H9 (cell line): ENCODE measurements at regions not wholly inside any gene's neighbourhood (a gene's known extent, or its start where the extent isn't known, plus 50 kb on each side); places are given as distances from the start of the nearest gene placed in this dataset.

Experiments used
- DNase-seq: peaks from one replicate; pipeline ENCODE4 v3.0.0-alpha.2; 2017
- H2AFZ ChIP-seq: one replicate; pipeline ENCODE4 v1.6.1; 2013; ENCODE audit warnings: mild to moderate bottlenecking, low read length, control low read depth, moderate library complexity
- H2AK5ac ChIP-seq: 2 replicates; pipeline ENCODE4 v1.6.1; 2013; ENCODE audit warnings: low read length, control low read depth, mixed read lengths; ENCODE audit not compliant: insufficient read length
- H2BK120ac ChIP-seq: one replicate; pipeline ENCODE4 v1.6.1; 2013; ENCODE audit warnings: low read depth, mild to moderate bottlenecking, low read length, control low read depth, inconsistent platforms; ENCODE audit not compliant: poor library complexity, severe bottlenecking
- H2BK12ac ChIP-seq: 2 replicates; pipeline ENCODE4 v1.6.1; 2013; ENCODE audit warnings: low read length, control low read depth, mixed read lengths, low read depth; ENCODE audit not compliant: insufficient read length
- H2BK15ac ChIP-seq: 2 replicates; pipeline ENCODE4 v1.6.1; 2013; ENCODE audit warnings: low read depth, low read length, control low read depth
- H2BK20ac ChIP-seq: one replicate; pipeline ENCODE4 v1.6.1; 2013; ENCODE audit warnings: low read depth, mild to moderate bottlenecking, low read length, control low read depth, inconsistent platforms; ENCODE audit not compliant: poor library complexity, severe bottlenecking
- H2BK5ac ChIP-seq: 2 replicates; pipeline ENCODE4 v1.6.1; 2013; ENCODE audit warnings: low read length, control low read depth, mixed read lengths; ENCODE audit not compliant: insufficient read length
- H3K14ac ChIP-seq: 2 replicates; pipeline ENCODE4 v1.6.1; 2013; ENCODE audit warnings: low read length, control low read depth; ENCODE audit not compliant: insufficient read depth
- H3K18ac ChIP-seq: 2 replicates; pipeline ENCODE4 v1.6.1; 2013; ENCODE audit warnings: low read depth, mild to moderate bottlenecking, mixed read lengths, low read length, control low read depth; ENCODE audit not compliant: insufficient read length
- H3K23ac ChIP-seq: 2 replicates; pipeline ENCODE4 v1.6.1; 2013; ENCODE audit warnings: low read length, control low read depth, mixed read lengths, low read depth; ENCODE audit not compliant: insufficient read length
- H3K23me2 ChIP-seq: 2 replicates; pipeline ENCODE4 v1.6.1; 2013; ENCODE audit warnings: low read depth, mild to moderate bottlenecking, mixed read lengths, low read length, control low read depth; ENCODE audit not compliant: insufficient read length, poor library complexity, severe bottlenecking
- H3K27ac ChIP-seq: 2 replicates; pipeline ENCODE4 v1.5.1; 2013; ENCODE audit warnings: low read length, control low read depth, mixed read lengths, low read depth; ENCODE audit not compliant: insufficient read length
- H3K27me3 ChIP-seq: 2 replicates; pipeline ENCODE4 v1.6.1; 2013; ENCODE audit warnings: low read length, control low read depth, inconsistent platforms; ENCODE audit not compliant: insufficient read depth
- H3K4ac ChIP-seq: 2 replicates; pipeline ENCODE4 v1.6.1; 2013; ENCODE audit warnings: low read depth, mild to moderate bottlenecking, control low read depth, inconsistent platforms, low read length, moderate library complexity
- H3K4me1 ChIP-seq: 2 replicates; pipeline ENCODE4 v1.6.1; 2013; ENCODE audit warnings: low read length, control low read depth, inconsistent platforms; ENCODE audit not compliant: insufficient read depth
- H3K4me2 ChIP-seq: 2 replicates; pipeline ENCODE4 v1.6.1; 2013; ENCODE audit warnings: low read length, control low read depth, mixed read lengths; ENCODE audit not compliant: insufficient read length, insufficient read depth
- H3K56ac ChIP-seq: 2 replicates; pipeline ENCODE4 v1.6.1; 2013; ENCODE audit warnings: low read depth, mild to moderate bottlenecking, mixed read lengths, low read length, control low read depth; ENCODE audit not compliant: insufficient read length
- H3K79me1 ChIP-seq: 2 replicates; pipeline ENCODE4 v1.6.1; 2013; ENCODE audit warnings: low read depth, mild to moderate bottlenecking, moderate library complexity, low read length, control low read depth, inconsistent platforms; ENCODE audit not compliant: insufficient read depth, poor library complexity, severe bottlenecking
- H3K79me2 ChIP-seq: 2 replicates; pipeline ENCODE4 v1.6.1; 2013; ENCODE audit warnings: low read length, control low read depth, inconsistent platforms; ENCODE audit not compliant: insufficient read depth
- H3K9ac ChIP-seq: 2 replicates; pipeline ENCODE4 v1.6.1; 2013; ENCODE audit warnings: low read length, control low read depth, mixed read lengths; ENCODE audit not compliant: insufficient read length; ENCODE audit errors: extremely low read depth
- H3K9me3 ChIP-seq: one replicate; pipeline ENCODE4 v1.6.1; 2013; ENCODE audit warnings: low read depth, low read length, inconsistent platforms; ENCODE audit not compliant: control insufficient read depth
- H3T11ph ChIP-seq: one replicate; pipeline ENCODE4 v1.6.1; 2013; ENCODE audit warnings: mild to moderate bottlenecking, low read length, control low read depth, inconsistent platforms
- H4K20me1 ChIP-seq: one replicate; pipeline ENCODE4 v1.6.1; 2013; ENCODE audit not compliant: control insufficient read depth, insufficient read length, insufficient read depth
- H4K5ac ChIP-seq: 2 replicates; pipeline ENCODE4 v1.6.1; 2013; ENCODE audit warnings: low read depth, mild to moderate bottlenecking, mixed read lengths, low read length, control low read depth; ENCODE audit not compliant: insufficient read length
- H4K8ac ChIP-seq: replicated peaks from 2 replicates; pipeline ENCODE4 v1.6.1; 2013; ENCODE audit warnings: low read length, control low read depth, mixed read lengths, low read depth; ENCODE audit not compliant: insufficient read length
- H4K91ac ChIP-seq: 2 replicates; pipeline ENCODE4 v1.6.1; 2013; ENCODE audit warnings: low read depth, mild to moderate bottlenecking, moderate library complexity, mixed read lengths, low read length, control low read depth; ENCODE audit not compliant: insufficient read length
- H3K27ac Mint-ChIP-seq, 3 experiments: 2 replicates in 2 of 3; 3 replicates in 1 of 3; pipeline ENCODE4 v1.8.0; 2020 to 2021; ENCODE audit warnings: mixed read lengths in 3 of 3, mild to moderate bottlenecking in 1 of 3, moderate library complexity in 1 of 3
- H3K27me3 Mint-ChIP-seq: 2 replicates; pipeline ENCODE4 v1.8.0; 2021; ENCODE audit warnings: low read depth, mild to moderate bottlenecking, moderate library complexity, mixed read lengths
- H3K36me3 Mint-ChIP-seq, 3 experiments: 2 replicates in 2 of 3; 3 replicates in 1 of 3; pipeline ENCODE4 v1.8.0; 2020 to 2021; ENCODE audit warnings: low read depth in 3 of 3, mixed read lengths in 3 of 3; ENCODE audit not compliant: insufficient read depth in 1 of 3
- H3K4me1 Mint-ChIP-seq, 2 experiments: 2 replicates each; pipeline ENCODE4 v1.8.0; 2020; ENCODE audit warnings: mixed read lengths in 2 of 2
- H3K4me3 Mint-ChIP-seq, 2 experiments: 2 replicates in 1 of 2; 3 replicates in 1 of 2; pipeline ENCODE4 v1.8.0; 2020 to 2021; ENCODE audit warnings: mild to moderate bottlenecking in 2 of 2, mixed read lengths in 2 of 2, moderate library complexity in 1 of 2
- H3K9me3 Mint-ChIP-seq, 2 experiments: 2 replicates in 1 of 2; 3 replicates in 1 of 2; pipeline ENCODE4 v1.8.0; 2020; ENCODE audit warnings: mild to moderate bottlenecking in 2 of 2, mixed read lengths in 2 of 2, moderate library complexity in 1 of 2
- CTCF ChIP-seq: fragments of 200-600 bp; sonication (generic); conservative IDR thresholded peaks from 3 replicates; pipeline ENCODE4 v1.8.0; 2021; ENCODE audit warnings: antibody characterized with exemption, mild to moderate bottlenecking
- WGBS: extraction: QIAGEN DNeasy Blood & Tissue Kit; methylation state at CpG from one replicate; pipeline ENCODE4 v1.1.7; 2013; ENCODE audit warnings: missing lambda C conversion rate, low lambda C conversion rate, mixed read lengths; ENCODE audit not compliant: insufficient read length; ENCODE audit errors: extremely low coverage; 5-methylcytosine and 5-hydroxymethylcytosine counted together

- DNase-seq, result no peak
Measured at GRCh38 chr15:91522605-91523332, 330.7 kb upstream of the SLCO3A1 start.

More at GRCh38 chr15:91522605-91523332, 330.7 kb upstream of the SLCO3A1 start:
- no peak overlapping the region for H3K14ac ChIP-seq
- H3K4me1 ChIP-seq, result no peaks in the 10 kb centered on the region
- no peak overlapping the region; a peak in 1 of 7 replicates for H3K27ac Mint-ChIP-seq
- no peak overlapping the region for H3K56ac ChIP-seq
- no peak overlapping the region for H2AFZ ChIP-seq
- no peak overlapping the region for H3K9ac ChIP-seq
- peaks cover 4 to 18% (median 4%) of the 10 kb centered on the region in 3 experiments; a peak in 3 of 7 replicates for H3K36me3 Mint-ChIP-seq
- H3K23ac ChIP-seq, result no peak overlapping the region
- H3K79me2 ChIP-seq, result no peaks in the 10 kb centered on the region
- no peaks in the 10 kb centered on the region for H3K9me3 ChIP-seq
- no peak overlapping the region for H3K4me3 Mint-ChIP-seq
- no peak overlapping the region for H4K5ac ChIP-seq
- H3K23me2 ChIP-seq, result no peaks in the 10 kb centered on the region
- no peak overlapping the region for H2BK12ac ChIP-seq
- H2BK15ac ChIP-seq, result no peak overlapping the region
- no peaks in the 10 kb centered on the region for H3K79me1 ChIP-seq
- no CpG with 5 or more reads among the region's 2 CpGs for WGBS
- TF ChIP-seq CTCF, result peak; percentile 70
- no peak overlapping the region for H4K8ac ChIP-seq
- no peaks in the 10 kb centered on the region for H3K27me3 ChIP-seq
- H2BK120ac ChIP-seq, result no peak overlapping the region
- no peak overlapping the region for H4K91ac ChIP-seq
- no peak overlapping the region for H3K4me2 ChIP-seq
- no peak overlapping the region for H2BK5ac ChIP-seq
- H2AK5ac ChIP-seq, result no peak overlapping the region
- H3K4me1 Mint-ChIP-seq, result peaks cover 0 to 9% of the 10 kb centered on the region in 2 experiments; a peak in 2 of 4 replicates
- H4K20me1 ChIP-seq, result no peaks in the 10 kb centered on the region
- no peaks in the 10 kb centered on the region; the same call in 1 of the 2 replicates for H3K27me3 Mint-ChIP-seq
- peaks cover 18 to 30% of the 10 kb centered on the region in 2 experiments for H3K9me3 Mint-ChIP-seq
- H2BK20ac ChIP-seq, result no peak overlapping the region
- H3T11ph ChIP-seq, result no peak overlapping the region
- no peak overlapping the region for H3K18ac ChIP-seq
- H3K4ac ChIP-seq, result no peak overlapping the region
- H3K27ac ChIP-seq, result no peak overlapping the region
